ENCODE measurements at regions not wholly inside any gene's neighbourhood (a gene's known extent, or its start where the extent isn't known, plus 50 kb on each side); places are given as distances from the start of the nearest gene placed in this dataset.

GRCh38 chr3:68176600-68176999 is 522.2 kb upstream of the SUCLG2 start:
- H3K4me1 ChIP-seq, result no peaks in the 10 kb centered on the region
- no peak for DNase-seq (ENCODE audit: low spot score)
- no peaks in the 10 kb centered on the region for H3K27me3 ChIP-seq
- TF ChIP-seq CTCF (IDR thresholded peaks at IDR 0.05), result no peak
- H3K4me3 ChIP-seq, result no peak overlapping the region
- no peaks in the 10 kb centered on the region for H3K36me3 ChIP-seq
- peaks cover 6 to 15% of the 10 kb centered on the region in 2 donors for H3K9me3 ChIP-seq
- no peak overlapping the region for H3K27ac ChIP-seq

GRCh38 chr3:68173012-68173634 is 518.7 kb upstream of the SUCLG2 start:
- no peak overlapping the region for H3K27ac ChIP-seq
- no peak for TF ChIP-seq CTCF (IDR thresholded peaks at IDR 0.05)
- H3K36me3 ChIP-seq, result no peaks in the 10 kb centered on the region
- DNase-seq (ENCODE audit: low spot score), result no peak
- no peaks in the 10 kb centered on the region for H3K27me3 ChIP-seq
- no peaks in the 10 kb centered on the region for H3K4me1 ChIP-seq
- peaks cover 6 to 34% of the 10 kb centered on the region in 2 donors for H3K9me3 ChIP-seq
- H3K4me3 ChIP-seq, result no peak overlapping the region

- Histone ChIP-seq H3K27me3 (no peaks in the 10 kb centered on the region), H3K27ac (no peak overlapping the region), H3K9me3 (peaks cover 6 to 34% of the 10 kb centered on the region in 2 donors), H3K4me1 (no peaks in the 10 kb centered on the region), H3K36me3 (no peaks in the 10 kb centered on the region), H3K4me3 (no peak overlapping the region)
- TF ChIP-seq CTCF (IDR thresholded peaks at IDR 0.05), result no peak
- no peak for DNase-seq (ENCODE audit: low spot score)
Measured at GRCh38 chr3:68172039-68172438, 517.6 kb upstream of the SUCLG2 start.

- Histone ChIP-seq H3K27me3 (no peaks in the 10 kb centered on the region), H3K4me3 (no peak overlapping the region), H3K9me3 (no peaks in the 10 kb centered on the region), H3K27ac (no peak overlapping the region), H3K4me1 (no peaks in the 10 kb centered on the region), H3K36me3 (no peaks in the 10 kb centered on the region)
- DNase-seq (ENCODE audit: low spot score), result no peak
- no peak for TF ChIP-seq CTCF (IDR thresholded peaks at IDR 0.05)
Measured at GRCh38 chr3:68163968-68164367, 509.6 kb upstream of the SUCLG2 start.

GRCh38 chr3:68163062-68163461 is 508.6 kb upstream of the SUCLG2 start:
- no peak overlapping the region for H3K27ac ChIP-seq
- DNase-seq (ENCODE audit: low spot score), result no peak
- H3K4me3 ChIP-seq, result no peak overlapping the region
- TF ChIP-seq CTCF (IDR thresholded peaks at IDR 0.05), result no peak
- no peaks in the 10 kb centered on the region for H3K4me1 ChIP-seq
- no peaks in the 10 kb centered on the region for H3K9me3 ChIP-seq
- H3K36me3 ChIP-seq, result no peaks in the 10 kb centered on the region
- no peaks in the 10 kb centered on the region for H3K27me3 ChIP-seq

- no peaks in the 10 kb centered on the region for H3K4me1 ChIP-seq
- no peaks in the 10 kb centered on the region for H3K9me3 ChIP-seq
- DNase-seq (ENCODE audit: low spot score), result no peak
- no peaks in the 10 kb centered on the region for H3K27me3 ChIP-seq
- no peak for TF ChIP-seq CTCF (IDR thresholded peaks at IDR 0.05)
- no peaks in the 10 kb centered on the region for H3K36me3 ChIP-seq
- H3K4me3 ChIP-seq, result no peak overlapping the region
- H3K27ac ChIP-seq, result no peak overlapping the region
Measured at GRCh38 chr3:68162644-68163043, 508.2 kb upstream of the SUCLG2 start.

All from right atrium auricular region (tissue), 2 donors.